ENCODE measurements at regions not wholly inside any gene's neighbourhood (a gene's known extent, or its start where the extent isn't known, plus 50 kb on each side); places are given as distances from the start of the nearest gene placed in this dataset.

DNA sequence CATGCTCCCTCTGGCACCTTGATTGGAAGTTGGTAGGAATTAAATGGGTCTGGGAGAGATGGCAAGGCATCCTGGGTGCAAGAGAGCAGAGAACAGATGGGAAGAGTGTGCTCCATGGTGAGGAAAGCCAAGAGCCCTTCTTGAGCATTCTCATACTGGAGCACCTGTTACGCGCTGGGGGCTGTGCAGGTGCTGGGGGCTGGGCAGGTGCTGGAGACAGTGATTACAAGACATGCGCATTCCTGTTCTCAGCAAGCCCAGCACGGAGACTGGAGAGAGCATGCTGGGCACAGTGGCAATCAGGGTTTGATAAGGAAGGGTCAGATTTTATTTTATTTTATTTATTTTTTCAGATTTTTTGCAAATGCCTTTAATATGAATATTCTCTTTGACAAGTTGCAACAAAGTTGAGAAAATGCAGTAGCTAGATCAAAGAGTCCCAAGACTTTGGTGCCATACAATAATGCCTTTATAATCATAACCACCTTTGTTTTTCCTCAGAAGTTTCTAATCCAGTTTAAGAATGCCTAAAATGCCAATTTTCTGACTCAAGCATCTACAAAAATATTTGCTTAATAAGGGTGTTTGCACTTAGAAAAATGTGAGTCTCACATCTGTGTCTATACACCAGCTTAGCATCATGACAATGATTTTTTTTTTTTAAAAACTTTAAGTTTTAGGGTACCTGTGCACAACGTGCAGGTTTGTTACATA, 193.3 kb downstream of the RNF152 start:
- Histone ChIP-seq H4K20me1 (ENCODE audit: insufficient read depth) (no peaks in the 10 kb centered on the region), H2AFZ (ENCODE audit: low read depth) (no peak overlapping the region)
- no peak for TF ChIP-seq CTCF (conservative IDR thresholded peaks at IDR 0.05; ENCODE audit: low read depth, low read length)

GRCh38 chr18:61697306-61697909, 195.4 kb downstream of the RNF152 start:
- H2AFZ ChIP-seq (ENCODE audit: low read depth) = no peak overlapping the region
- H3K79me2 ChIP-seq (ENCODE audit: insufficient read depth, low read depth) = no peaks in the 10 kb centered on the region
- TF ChIP-seq CTCF (conservative IDR thresholded peaks at IDR 0.05; ENCODE audit: low read depth, low read length) = no peak
- no peaks in the 10 kb centered on the region for H4K20me1 ChIP-seq (ENCODE audit: insufficient read depth)
- H3K4me2 ChIP-seq = no peak overlapping the region
- no peaks in the 10 kb centered on the region for H3K36me3 ChIP-seq (ENCODE audit: insufficient read depth)
- no peak overlapping the region for H3K4me3 ChIP-seq (IDR thresholded peaks at IDR 0.05; ENCODE audit: insufficient read depth, low read depth, low read length)
- no peaks in the 10 kb centered on the region for H3K27me3 ChIP-seq (ENCODE audit: insufficient read depth, low read depth)
- H3K9ac ChIP-seq = no peak overlapping the region
- H3K4me1 ChIP-seq (ENCODE audit: low read depth, poor library complexity, severe bottlenecking) = no peaks in the 10 kb centered on the region
- no peak overlapping the region for H3K27ac ChIP-seq

More for the DNA sequence above, 193.3 kb downstream of the RNF152 start:
- Histone ChIP-seq H3K4me3 (IDR thresholded peaks at IDR 0.05; ENCODE audit: insufficient read depth, low read depth, low read length) (no peak overlapping the region), H3K9ac (no peak overlapping the region), H3K27me3 (ENCODE audit: insufficient read depth, low read depth) (no peaks in the 10 kb centered on the region), H3K4me2 (no peak overlapping the region), H3K79me2 (ENCODE audit: insufficient read depth, low read depth) (no peaks in the 10 kb centered on the region), H3K27ac (no peak overlapping the region), H3K4me1 (ENCODE audit: low read depth, poor library complexity, severe bottlenecking) (no peaks in the 10 kb centered on the region), H3K36me3 (ENCODE audit: insufficient read depth) (no peaks in the 10 kb centered on the region)

GRCh38 chr18:61694236-61694635, 198.6 kb downstream of the RNF152 start:
- Histone ChIP-seq H3K36me3 (ENCODE audit: insufficient read depth) (no peaks in the 10 kb centered on the region), H3K79me2 (ENCODE audit: insufficient read depth, low read depth) (no peaks in the 10 kb centered on the region), H3K9ac (no peak overlapping the region), H3K4me1 (ENCODE audit: low read depth, poor library complexity, severe bottlenecking) (no peaks in the 10 kb centered on the region), H3K4me3 (IDR thresholded peaks at IDR 0.05; ENCODE audit: insufficient read depth, low read depth, low read length) (no peak overlapping the region), H4K20me1 (ENCODE audit: insufficient read depth) (no peaks in the 10 kb centered on the region), H3K4me2 (no peak overlapping the region), H3K27ac (no peak overlapping the region), H3K27me3 (ENCODE audit: insufficient read depth, low read depth) (no peaks in the 10 kb centered on the region), H2AFZ (ENCODE audit: low read depth) (no peak overlapping the region)
- no peak for TF ChIP-seq CTCF (conservative IDR thresholded peaks at IDR 0.05; ENCODE audit: low read depth, low read length)

DNA sequence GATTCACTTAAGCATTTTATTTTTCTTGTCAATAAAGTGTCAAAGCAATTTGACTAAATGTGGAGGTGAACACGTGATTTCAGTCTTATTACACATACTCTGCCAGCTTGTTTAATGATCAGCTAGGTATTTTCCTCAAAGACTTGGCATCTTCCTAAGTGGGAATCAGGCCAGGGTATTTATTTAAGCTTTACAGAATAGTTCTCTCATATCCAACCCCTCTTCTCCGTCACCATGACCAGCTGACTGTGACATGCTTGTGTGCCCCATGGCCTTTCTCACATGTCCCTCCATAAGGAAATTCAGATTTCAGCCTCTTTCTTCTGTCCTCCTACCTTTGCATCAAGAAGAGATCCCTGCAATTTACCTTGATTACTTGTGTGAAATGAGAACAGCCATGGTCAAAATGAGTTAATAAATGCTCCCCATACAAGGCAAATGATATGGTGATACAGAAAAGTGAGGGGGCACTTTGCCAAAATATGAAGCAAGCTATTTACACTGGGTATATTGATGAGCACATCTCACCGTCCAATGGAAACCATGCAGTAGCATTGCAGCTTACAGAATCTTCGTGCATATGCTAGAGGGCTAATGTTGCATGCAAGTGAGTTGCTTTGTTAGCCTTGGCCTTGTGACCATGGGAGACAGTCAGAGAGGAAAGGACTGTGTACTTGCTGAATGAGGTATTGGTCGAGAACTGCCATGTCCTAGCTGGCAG, 202.2 kb downstream of the RNF152 start:
- Histone ChIP-seq H3K4me1 (ENCODE audit: low read depth, poor library complexity, severe bottlenecking) (no peaks in the 10 kb centered on the region), H3K36me3 (ENCODE audit: insufficient read depth) (no peaks in the 10 kb centered on the region), H3K27me3 (ENCODE audit: insufficient read depth, low read depth) (no peaks in the 10 kb centered on the region), H3K4me3 (IDR thresholded peaks at IDR 0.05; ENCODE audit: insufficient read depth, low read depth, low read length) (no peak overlapping the region), H2AFZ (ENCODE audit: low read depth) (no peak overlapping the region), H3K9ac (no peak overlapping the region), H3K79me2 (ENCODE audit: insufficient read depth, low read depth) (no peaks in the 10 kb centered on the region), H3K27ac (no peak overlapping the region), H4K20me1 (ENCODE audit: insufficient read depth) (no peaks in the 10 kb centered on the region), H3K4me2 (no peak overlapping the region)
- no peak for TF ChIP-seq CTCF (conservative IDR thresholded peaks at IDR 0.05; ENCODE audit: low read depth, low read length)
